ENCODE measurements at regions not wholly inside any gene's neighbourhood (a gene's known extent, or its start where the extent isn't known, plus 50 kb on each side); places are given as distances from the start of the nearest gene placed in this dataset.

DNA sequence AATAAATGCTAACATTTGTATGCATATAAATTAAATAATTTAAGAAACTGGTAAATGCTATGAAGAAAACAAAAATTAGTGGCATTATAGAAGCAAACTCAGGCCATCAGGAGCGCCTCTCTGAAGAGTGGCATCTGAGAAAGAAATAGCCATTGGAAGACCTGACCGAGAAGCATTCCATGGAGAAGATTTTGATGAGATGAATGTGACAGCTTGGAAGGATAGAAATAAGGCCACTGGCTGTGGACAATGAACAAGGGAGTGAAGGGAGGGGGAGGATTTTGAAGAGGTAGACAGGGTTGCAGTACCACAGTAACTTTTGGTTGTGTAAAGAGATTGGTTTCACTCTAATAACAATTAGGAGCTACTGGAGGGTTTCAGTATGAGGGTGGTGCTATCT, 436.7 kb downstream of the CCSER2 start:
- no peak for TF ChIP-seq ZNF138 (tag by site-specific recombination; IDR thresholded peaks at IDR 0.05; ENCODE audit: borderline replicate concordance)
- no peak for TF ChIP-seq ZFP41 (tag by site-specific recombination; IDR thresholded peaks at IDR 0.05; ENCODE audit: borderline replicate concordance)
- TF ChIP-seq, protein P1, sequence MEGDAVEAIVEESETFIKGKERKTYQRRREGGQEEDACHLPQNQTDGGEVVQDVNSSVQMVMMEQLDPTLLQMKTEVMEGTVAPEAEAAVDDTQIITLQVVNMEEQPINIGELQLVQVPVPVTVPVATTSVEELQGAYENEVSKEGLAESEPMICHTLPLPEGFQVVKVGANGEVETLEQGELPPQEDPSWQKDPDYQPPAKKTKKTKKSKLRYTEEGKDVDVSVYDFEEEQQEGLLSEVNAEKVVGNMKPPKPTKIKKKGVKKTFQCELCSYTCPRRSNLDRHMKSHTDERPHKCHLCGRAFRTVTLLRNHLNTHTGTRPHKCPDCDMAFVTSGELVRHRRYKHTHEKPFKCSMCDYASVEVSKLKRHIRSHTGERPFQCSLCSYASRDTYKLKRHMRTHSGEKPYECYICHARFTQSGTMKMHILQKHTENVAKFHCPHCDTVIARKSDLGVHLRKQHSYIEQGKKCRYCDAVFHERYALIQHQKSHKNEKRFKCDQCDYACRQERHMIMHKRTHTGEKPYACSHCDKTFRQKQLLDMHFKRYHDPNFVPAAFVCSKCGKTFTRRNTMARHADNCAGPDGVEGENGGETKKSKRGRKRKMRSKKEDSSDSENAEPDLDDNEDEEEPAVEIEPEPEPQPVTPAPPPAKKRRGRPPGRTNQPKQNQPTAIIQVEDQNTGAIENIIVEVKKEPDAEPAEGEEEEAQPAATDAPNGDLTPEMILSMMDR (tag by site-specific recombination; IDR thresholded peaks at IDR 0.05), result no peak
- TF ChIP-seq PRDM1 (tag by site-specific recombination; IDR thresholded peaks at IDR 0.05), result no peak
- TF ChIP-seq ZNF274 (IDR thresholded peaks at IDR 0.05; ENCODE audit: low read length), result no peak
- no peak for TF ChIP-seq ZNF274 (tag by site-specific recombination; IDR thresholded peaks at IDR 0.05; ENCODE audit: borderline replicate concordance)
- TF ChIP-seq PATZ1 (tag by site-specific recombination; IDR thresholded peaks at IDR 0.05), result no peak
- TF ChIP-seq, protein P2, sequence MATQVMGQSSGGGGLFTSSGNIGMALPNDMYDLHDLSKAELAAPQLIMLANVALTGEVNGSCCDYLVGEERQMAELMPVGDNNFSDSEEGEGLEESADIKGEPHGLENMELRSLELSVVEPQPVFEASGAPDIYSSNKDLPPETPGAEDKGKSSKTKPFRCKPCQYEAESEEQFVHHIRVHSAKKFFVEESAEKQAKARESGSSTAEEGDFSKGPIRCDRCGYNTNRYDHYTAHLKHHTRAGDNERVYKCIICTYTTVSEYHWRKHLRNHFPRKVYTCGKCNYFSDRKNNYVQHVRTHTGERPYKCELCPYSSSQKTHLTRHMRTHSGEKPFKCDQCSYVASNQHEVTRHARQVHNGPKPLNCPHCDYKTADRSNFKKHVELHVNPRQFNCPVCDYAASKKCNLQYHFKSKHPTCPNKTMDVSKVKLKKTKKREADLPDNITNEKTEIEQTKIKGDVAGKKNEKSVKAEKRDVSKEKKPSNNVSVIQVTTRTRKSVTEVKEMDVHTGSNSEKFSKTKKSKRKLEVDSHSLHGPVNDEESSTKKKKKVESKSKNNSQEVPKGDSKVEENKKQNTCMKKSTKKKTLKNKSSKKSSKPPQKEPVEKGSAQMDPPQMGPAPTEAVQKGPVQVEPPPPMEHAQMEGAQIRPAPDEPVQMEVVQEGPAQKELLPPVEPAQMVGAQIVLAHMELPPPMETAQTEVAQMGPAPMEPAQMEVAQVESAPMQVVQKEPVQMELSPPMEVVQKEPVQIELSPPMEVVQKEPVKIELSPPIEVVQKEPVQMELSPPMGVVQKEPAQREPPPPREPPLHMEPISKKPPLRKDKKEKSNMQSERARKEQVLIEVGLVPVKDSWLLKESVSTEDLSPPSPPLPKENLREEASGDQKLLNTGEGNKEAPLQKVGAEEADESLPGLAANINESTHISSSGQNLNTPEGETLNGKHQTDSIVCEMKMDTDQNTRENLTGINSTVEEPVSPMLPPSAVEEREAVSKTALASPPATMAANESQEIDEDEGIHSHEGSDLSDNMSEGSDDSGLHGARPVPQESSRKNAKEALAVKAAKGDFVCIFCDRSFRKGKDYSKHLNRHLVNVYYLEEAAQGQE (tag by site-specific recombination; IDR thresholded peaks at IDR 0.05), result no peak
